Type B pancreatic cell (in vitro differentiated cells): ENCODE measurements at regions not wholly inside any gene's neighbourhood (a gene's known extent, or its start where the extent isn't known, plus 50 kb on each side); places are given as distances from the start of the nearest gene placed in this dataset.
A peak's percentile ranks its signal among the peaks of the same experiment; 100 is the strongest.

Experiments used
- DNase-seq: peaks from one replicate; pipeline ENCODE4 v3.0.0; 2021; ENCODE audit warnings: mixed read lengths; ENCODE audit not compliant: unreplicated experiment; ENCODE audit errors: extremely low spot score
- H3K27ac Mint-ChIP-seq: 2 replicates; pipeline ENCODE4 v1.8.0; 2021; ENCODE audit warnings: mild to moderate bottlenecking, mixed read lengths
- H3K27me3 Mint-ChIP-seq: 2 replicates; pipeline ENCODE4 v1.8.0; 2021; ENCODE audit warnings: mixed read lengths
- H3K36me3 Mint-ChIP-seq: 2 replicates; pipeline ENCODE4 v1.8.0; 2021; ENCODE audit warnings: mixed read lengths
- H3K4me1 Mint-ChIP-seq: one replicate; pipeline ENCODE4 v1.8.0; 2021; ENCODE audit warnings: mixed read lengths; ENCODE audit not compliant: unreplicated experiment
- H3K4me3 Mint-ChIP-seq: 2 replicates; pipeline ENCODE4 v1.8.0; 2021; ENCODE audit warnings: mild to moderate bottlenecking, mixed read lengths
- H3K9me3 Mint-ChIP-seq: 2 replicates; pipeline ENCODE4 v1.8.0; 2021; ENCODE audit warnings: mixed read lengths
- TF ChIP-seq, protein P1 (sequence below): fragments of 200-600 bp; sonication (generic); conservative IDR thresholded peaks from 2 replicates; pipeline ENCODE4 v1.5.0; 2021; ENCODE audit warnings: antibody characterized with exemption, mild to moderate bottlenecking

DNA sequence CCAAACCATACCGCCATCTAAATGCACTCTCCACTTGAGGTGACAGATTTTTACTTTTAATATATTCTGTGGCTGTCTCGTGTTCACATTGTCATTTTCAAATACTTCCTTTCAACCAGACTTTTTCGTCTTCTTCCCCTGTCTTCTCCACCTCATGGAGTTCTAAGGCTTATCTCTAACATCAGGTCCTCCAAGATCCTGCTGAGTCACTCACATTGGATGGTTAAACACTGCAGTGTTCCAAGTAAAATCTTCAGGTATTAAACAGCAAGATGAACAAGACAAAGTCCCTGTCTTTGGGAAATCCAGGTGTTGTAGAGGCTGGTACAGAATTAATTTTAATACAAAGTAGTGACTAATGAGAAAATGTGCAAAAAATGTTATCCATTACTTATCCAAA lies 330.2 kb upstream of the KIF2B start:
- Mint-ChIP-seq H3K9me3 (no peaks in the 10 kb centered on the region), H3K4me1 (no peaks in the 10 kb centered on the region), H3K27me3 (no peaks in the 10 kb centered on the region), H3K36me3 (no peaks in the 10 kb centered on the region), H3K4me3 (no peak overlapping the region), H3K27ac (no peak overlapping the region)
- no peak for DNase-seq
- TF ChIP-seq, protein P1, sequence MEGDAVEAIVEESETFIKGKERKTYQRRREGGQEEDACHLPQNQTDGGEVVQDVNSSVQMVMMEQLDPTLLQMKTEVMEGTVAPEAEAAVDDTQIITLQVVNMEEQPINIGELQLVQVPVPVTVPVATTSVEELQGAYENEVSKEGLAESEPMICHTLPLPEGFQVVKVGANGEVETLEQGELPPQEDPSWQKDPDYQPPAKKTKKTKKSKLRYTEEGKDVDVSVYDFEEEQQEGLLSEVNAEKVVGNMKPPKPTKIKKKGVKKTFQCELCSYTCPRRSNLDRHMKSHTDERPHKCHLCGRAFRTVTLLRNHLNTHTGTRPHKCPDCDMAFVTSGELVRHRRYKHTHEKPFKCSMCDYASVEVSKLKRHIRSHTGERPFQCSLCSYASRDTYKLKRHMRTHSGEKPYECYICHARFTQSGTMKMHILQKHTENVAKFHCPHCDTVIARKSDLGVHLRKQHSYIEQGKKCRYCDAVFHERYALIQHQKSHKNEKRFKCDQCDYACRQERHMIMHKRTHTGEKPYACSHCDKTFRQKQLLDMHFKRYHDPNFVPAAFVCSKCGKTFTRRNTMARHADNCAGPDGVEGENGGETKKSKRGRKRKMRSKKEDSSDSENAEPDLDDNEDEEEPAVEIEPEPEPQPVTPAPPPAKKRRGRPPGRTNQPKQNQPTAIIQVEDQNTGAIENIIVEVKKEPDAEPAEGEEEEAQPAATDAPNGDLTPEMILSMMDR = no peak

DNA sequence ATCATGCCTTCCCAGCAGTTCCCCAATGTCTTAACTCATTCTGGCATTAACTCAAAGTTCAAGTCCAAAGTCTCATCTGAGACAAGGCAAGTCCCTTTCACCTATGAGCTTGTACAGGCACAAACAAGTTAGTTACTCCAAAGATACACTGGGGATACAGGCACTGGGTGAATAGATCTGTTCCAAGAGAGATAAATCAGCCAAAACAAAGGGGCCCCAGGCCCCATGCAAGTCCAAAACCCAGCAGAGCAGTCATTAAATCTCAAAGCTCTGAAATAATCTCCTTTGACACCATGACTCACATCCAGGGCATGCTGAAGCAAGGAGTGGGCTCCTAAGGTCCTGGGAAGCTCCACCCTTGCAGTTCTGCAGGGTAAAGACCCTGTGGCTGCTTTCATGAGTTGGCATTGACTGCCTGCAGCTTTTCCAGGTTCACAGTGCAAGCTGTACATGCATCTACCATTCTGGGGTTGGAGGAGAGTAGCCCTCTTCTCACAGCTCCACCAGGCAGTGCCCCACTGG lies 332.2 kb upstream of the KIF2B start:
- TF ChIP-seq, protein P1 = no peak
- H3K4me1 Mint-ChIP-seq = no peaks in the 10 kb centered on the region
- DNase-seq = no peak
- H3K9me3 Mint-ChIP-seq = no peaks in the 10 kb centered on the region
- H3K27me3 Mint-ChIP-seq = no peaks in the 10 kb centered on the region
- H3K4me3 Mint-ChIP-seq = no peak overlapping the region
- no peak overlapping the region for H3K27ac Mint-ChIP-seq
- no peaks in the 10 kb centered on the region for H3K36me3 Mint-ChIP-seq

DNA sequence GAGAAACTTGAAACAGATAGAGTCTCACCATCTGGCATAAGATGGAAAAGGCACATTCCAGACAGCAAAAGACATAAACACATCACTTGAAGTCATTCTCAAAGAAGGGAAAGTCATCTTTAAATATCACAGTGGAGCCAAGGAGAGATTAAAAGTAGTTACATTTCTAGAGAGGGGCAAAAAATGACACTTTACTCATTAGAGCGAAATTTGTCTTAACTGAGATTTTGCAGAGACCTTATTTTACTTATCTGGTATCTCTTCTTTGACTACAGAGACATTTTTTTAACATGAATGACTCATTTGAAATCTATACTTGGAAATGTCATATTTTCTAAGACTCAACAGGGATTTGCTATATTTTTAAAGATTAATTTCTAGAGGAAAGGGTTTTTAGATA lies 339.0 kb upstream of the KIF2B start:
- Mint-ChIP-seq H3K9me3 (no peaks in the 10 kb centered on the region), H3K36me3 (no peaks in the 10 kb centered on the region), H3K27me3 (no peaks in the 10 kb centered on the region), H3K4me1 (no peaks in the 10 kb centered on the region), H3K27ac (no peak overlapping the region), H3K4me3 (no peak overlapping the region)
- no peak for DNase-seq
- TF ChIP-seq, protein P1 = no peak

DNA sequence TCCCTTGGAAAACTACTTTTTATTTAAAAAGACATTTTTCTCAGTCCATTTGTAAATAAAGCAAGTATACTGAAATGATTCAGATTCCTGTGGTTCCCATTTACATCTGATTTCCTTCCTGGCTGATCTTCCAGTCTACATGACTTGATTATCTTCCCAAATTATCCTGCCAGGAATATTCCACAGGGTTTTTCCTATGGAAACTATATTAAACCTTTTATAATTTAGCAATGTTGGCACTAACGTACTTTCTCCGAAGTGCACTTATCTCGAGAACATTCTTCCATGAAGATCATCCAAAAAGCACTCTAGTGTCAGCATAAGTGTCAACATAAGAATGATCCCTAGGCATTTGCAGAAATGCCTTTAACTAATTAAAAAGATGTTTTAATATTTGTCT lies 347.7 kb upstream of the KIF2B start:
- Mint-ChIP-seq H3K4me3 (no peak overlapping the region), H3K27me3 (no peaks in the 10 kb centered on the region), H3K9me3 (peaks cover 5% of the 10 kb centered on the region), H3K4me1 (no peaks in the 10 kb centered on the region), H3K36me3 (no peaks in the 10 kb centered on the region), H3K27ac (no peak overlapping the region)
- TF ChIP-seq, protein P1 = no peak
- no peak for DNase-seq

DNA sequence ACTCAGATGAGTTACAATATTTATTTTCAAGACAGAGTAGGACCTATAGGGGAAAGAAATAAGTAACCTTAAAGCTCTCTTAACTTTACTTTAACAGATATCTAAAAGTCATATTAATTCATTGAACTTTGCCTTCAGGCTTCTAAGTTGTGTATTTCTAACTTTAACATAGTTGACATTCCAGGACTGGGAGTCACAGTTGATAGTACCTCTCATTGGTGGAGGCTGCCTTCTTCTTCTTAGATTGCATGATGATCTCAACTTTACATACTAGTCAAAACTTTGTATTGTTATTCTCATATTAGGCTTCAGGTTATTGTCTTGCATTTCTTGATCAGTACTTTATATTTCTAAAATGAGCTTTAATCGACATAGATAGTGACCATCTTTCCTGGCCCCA lies 350.1 kb upstream of the KIF2B start:
- TF ChIP-seq, protein P1 = no peak
- no peak overlapping the region for H3K27ac Mint-ChIP-seq
- H3K4me3 Mint-ChIP-seq = no peak overlapping the region
- DNase-seq = no peak
- no peaks in the 10 kb centered on the region for H3K27me3 Mint-ChIP-seq
- no peaks in the 10 kb centered on the region for H3K4me1 Mint-ChIP-seq
- no peaks in the 10 kb centered on the region for H3K36me3 Mint-ChIP-seq
- H3K9me3 Mint-ChIP-seq = peaks cover 5% of the 10 kb centered on the region

DNA sequence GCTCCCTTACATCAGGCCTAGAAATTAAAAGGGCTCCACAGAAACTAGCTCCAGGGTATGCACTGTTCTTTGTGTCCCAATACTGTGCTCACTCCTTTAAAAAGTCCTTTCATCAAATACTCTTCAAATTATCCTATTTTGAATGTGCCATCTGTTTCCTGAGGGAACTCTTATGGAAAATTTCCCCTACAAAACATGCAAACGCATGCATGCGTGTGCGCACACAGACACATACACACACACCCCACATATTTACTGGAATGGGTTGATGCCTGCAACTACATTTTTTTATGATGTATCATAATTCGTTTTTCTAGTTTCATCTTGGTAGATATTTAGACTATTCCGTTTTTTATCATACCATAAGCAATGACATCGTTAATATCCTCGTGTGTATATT lies 351.2 kb upstream of the KIF2B start:
- H3K9me3 Mint-ChIP-seq = peaks cover 5% of the 10 kb centered on the region
- H3K4me1 Mint-ChIP-seq = no peaks in the 10 kb centered on the region
- TF ChIP-seq, protein P1 = no peak
- no peaks in the 10 kb centered on the region for H3K27me3 Mint-ChIP-seq
- H3K27ac Mint-ChIP-seq = peak overlapping the region; percentile 53
- no peak for DNase-seq
- H3K36me3 Mint-ChIP-seq = no peaks in the 10 kb centered on the region
- no peak overlapping the region for H3K4me3 Mint-ChIP-seq
